IPS-20b (cell line): ENCODE measurements at regions not wholly inside any gene's neighbourhood (a gene's known extent, or its start where the extent isn't known, plus 50 kb on each side); places are given as distances from the start of the nearest gene placed in this dataset.

Source experiments
- H3K27ac ChIP-seq: one replicate; pipeline ENCODE4 v1.5.1; 2013; ENCODE audit warnings: low read length
- H3K27me3 ChIP-seq: 2 replicates; pipeline ENCODE4 v1.6.1; 2013; ENCODE audit warnings: mild to moderate bottlenecking, low read length, inconsistent platforms; ENCODE audit not compliant: insufficient read depth
- H3K36me3 ChIP-seq: 2 replicates; pipeline ENCODE4 v1.6.1; 2013; ENCODE audit warnings: low read depth, mild to moderate bottlenecking, inconsistent platforms, low read length, moderate library complexity; ENCODE audit not compliant: insufficient read depth
- H3K4me1 ChIP-seq: 2 replicates; pipeline ENCODE4 v1.6.1; 2013; ENCODE audit warnings: mild to moderate bottlenecking, control low read depth, inconsistent platforms, low read length, moderate library complexity; ENCODE audit not compliant: insufficient read depth
- H3K4me3 ChIP-seq: 2 replicates; pipeline ENCODE4 v1.5.1; 2013; ENCODE audit warnings: mild to moderate bottlenecking, low read length, inconsistent platforms
- H3K9ac ChIP-seq: 2 replicates; pipeline ENCODE4 v1.6.1; 2013; ENCODE audit warnings: low read depth, mild to moderate bottlenecking, inconsistent platforms, low read length, moderate library complexity
- H3K9me3 ChIP-seq: 2 replicates; pipeline ENCODE4 v1.6.1; 2013; ENCODE audit warnings: mild to moderate bottlenecking, low read depth, low read length, inconsistent platforms; ENCODE audit not compliant: insufficient read depth

GRCh38 chrX:7711167-7711566, 131.8 kb upstream of the VCX start:
- Histone ChIP-seq H3K36me3 (no peaks in the 10 kb centered on the region), H3K27ac (no peak overlapping the region), H3K9ac (no peak overlapping the region), H3K27me3 (no peaks in the 10 kb centered on the region), H3K4me3 (no peak overlapping the region), H3K4me1 (peaks cover 9% of the 10 kb centered on the region; the same call in 1 of the 2 replicates), H3K9me3 (no peaks in the 10 kb centered on the region)

- H3K9me3 ChIP-seq: no peaks in the 10 kb centered on the region
- H3K9ac ChIP-seq: no peak overlapping the region
These were observed 133.1 kb upstream of the VCX start for GRCh38 chrX:7709845-7710244.

GRCh38 chrX:7706032-7706431, 136.9 kb upstream of the VCX start:
- H3K4me3 ChIP-seq: no peak overlapping the region
- no peak overlapping the region for H3K9ac ChIP-seq
- H3K9me3 ChIP-seq: no peaks in the 10 kb centered on the region
- H3K4me1 ChIP-seq: no peaks in the 10 kb centered on the region
- H3K36me3 ChIP-seq: no peaks in the 10 kb centered on the region
- no peak overlapping the region for H3K27ac ChIP-seq
- H3K27me3 ChIP-seq: no peaks in the 10 kb centered on the region

More at GRCh38 chrX:7709845-7710244, 133.1 kb upstream of the VCX start:
- H3K27ac ChIP-seq: no peak overlapping the region
- peaks cover 4% of the 10 kb centered on the region; the same call in 1 of the 2 replicates for H3K4me1 ChIP-seq
- no peaks in the 10 kb centered on the region for H3K36me3 ChIP-seq
- no peak overlapping the region for H3K4me3 ChIP-seq
- no peaks in the 10 kb centered on the region for H3K27me3 ChIP-seq

GRCh38 chrX:7704205-7704604, 138.8 kb upstream of the VCX start:
- H3K9ac ChIP-seq: no peak overlapping the region
- no peaks in the 10 kb centered on the region for H3K9me3 ChIP-seq
- H3K27ac ChIP-seq: no peak overlapping the region
- no peaks in the 10 kb centered on the region for H3K27me3 ChIP-seq
- no peaks in the 10 kb centered on the region for H3K4me1 ChIP-seq
- no peaks in the 10 kb centered on the region for H3K36me3 ChIP-seq
- no peak overlapping the region for H3K4me3 ChIP-seq

GRCh38 chrX:7698248-7698647, 144.7 kb upstream of the VCX start:
- H3K27ac ChIP-seq: no peak overlapping the region
- H3K4me3 ChIP-seq: no peak overlapping the region
- H3K9ac ChIP-seq: no peak overlapping the region
- H3K27me3 ChIP-seq: no peaks in the 10 kb centered on the region
- no peaks in the 10 kb centered on the region for H3K4me1 ChIP-seq
- no peaks in the 10 kb centered on the region for H3K9me3 ChIP-seq
- H3K36me3 ChIP-seq: no peaks in the 10 kb centered on the region

- H3K27me3 ChIP-seq: no peaks in the 10 kb centered on the region
- H3K4me3 ChIP-seq: no peak overlapping the region
These were observed 152.1 kb upstream of the VCX start for GRCh38 chrX:7690842-7691241.

GRCh38 chrX:7689791-7690412, 153.1 kb upstream of the VCX start:
- Histone ChIP-seq H3K27me3 (no peaks in the 10 kb centered on the region), H3K27ac (no peak overlapping the region), H3K9ac (no peak overlapping the region), H3K36me3 (no peaks in the 10 kb centered on the region), H3K4me1 (no peaks in the 10 kb centered on the region; the same call in 1 of the 2 replicates), H3K9me3 (no peaks in the 10 kb centered on the region), H3K4me3 (no peak overlapping the region)

More at GRCh38 chrX:7690842-7691241, 152.1 kb upstream of the VCX start:
- no peaks in the 10 kb centered on the region for H3K36me3 ChIP-seq
- H3K9me3 ChIP-seq: no peaks in the 10 kb centered on the region
- H3K9ac ChIP-seq: no peak overlapping the region
- no peak overlapping the region for H3K27ac ChIP-seq
- H3K4me1 ChIP-seq: no peaks in the 10 kb centered on the region; the same call in 1 of the 2 replicates

- no peaks in the 10 kb centered on the region for H3K9me3 ChIP-seq
- no peak overlapping the region for H3K4me3 ChIP-seq
- no peak overlapping the region for H3K27ac ChIP-seq
- no peaks in the 10 kb centered on the region for H3K4me1 ChIP-seq
- no peak overlapping the region for H3K9ac ChIP-seq
- no peaks in the 10 kb centered on the region for H3K36me3 ChIP-seq
- no peaks in the 10 kb centered on the region for H3K27me3 ChIP-seq
These were observed 162.8 kb upstream of the VCX start for GRCh38 chrX:7680181-7680580.

GRCh38 chrX:7654316-7654715, 188.7 kb upstream of the VCX start:
- Histone ChIP-seq H3K27me3 (no peaks in the 10 kb centered on the region), H3K27ac (no peak overlapping the region), H3K9me3 (0 out of 2 replicates have a peak, but pooled peaks cover 8% of the 10 kb centered on the region), H3K36me3 (no peaks in the 10 kb centered on the region), H3K4me1 (no peaks in the 10 kb centered on the region), H3K9ac (no peak overlapping the region), H3K4me3 (no peak overlapping the region)

GRCh38 chrX:7647831-7648230, 195.1 kb upstream of the VCX start:
- H3K27me3 ChIP-seq: no peaks in the 10 kb centered on the region
- no peak overlapping the region for H3K9ac ChIP-seq
- no peaks in the 10 kb centered on the region for H3K9me3 ChIP-seq
- H3K36me3 ChIP-seq: no peaks in the 10 kb centered on the region
- H3K27ac ChIP-seq: no peak overlapping the region
- H3K4me1 ChIP-seq: no peaks in the 10 kb centered on the region
- H3K4me3 ChIP-seq: no peak overlapping the region

GRCh38 chrX:7641141-7641540, 201.8 kb upstream of the VCX start:
- no peak overlapping the region for H3K4me3 ChIP-seq
- no peaks in the 10 kb centered on the region for H3K9me3 ChIP-seq
- no peak overlapping the region for H3K9ac ChIP-seq
- no peak overlapping the region for H3K27ac ChIP-seq
- H3K4me1 ChIP-seq: no peaks in the 10 kb centered on the region
- no peaks in the 10 kb centered on the region for H3K36me3 ChIP-seq
- no peaks in the 10 kb centered on the region for H3K27me3 ChIP-seq

- H3K9ac ChIP-seq: no peak overlapping the region
- no peaks in the 10 kb centered on the region for H3K9me3 ChIP-seq
- H3K27ac ChIP-seq: no peak overlapping the region
- H3K4me3 ChIP-seq: no peak overlapping the region
- H3K36me3 ChIP-seq: no peaks in the 10 kb centered on the region
- no peaks in the 10 kb centered on the region for H3K27me3 ChIP-seq
- H3K4me1 ChIP-seq: no peaks in the 10 kb centered on the region
These were observed 202.6 kb upstream of the VCX start for GRCh38 chrX:7640392-7640791.
